ENCODE measurements at regions not wholly inside any gene's neighbourhood (a gene's known extent, or its start where the extent isn't known, plus 50 kb on each side); places are given as distances from the start of the nearest gene placed in this dataset.
"Not testable (repeated sequence)": the region's sequence is repeated elsewhere in the genome, so short reads cannot be mapped to it uniquely, and the experiment has no call there.

DNA sequence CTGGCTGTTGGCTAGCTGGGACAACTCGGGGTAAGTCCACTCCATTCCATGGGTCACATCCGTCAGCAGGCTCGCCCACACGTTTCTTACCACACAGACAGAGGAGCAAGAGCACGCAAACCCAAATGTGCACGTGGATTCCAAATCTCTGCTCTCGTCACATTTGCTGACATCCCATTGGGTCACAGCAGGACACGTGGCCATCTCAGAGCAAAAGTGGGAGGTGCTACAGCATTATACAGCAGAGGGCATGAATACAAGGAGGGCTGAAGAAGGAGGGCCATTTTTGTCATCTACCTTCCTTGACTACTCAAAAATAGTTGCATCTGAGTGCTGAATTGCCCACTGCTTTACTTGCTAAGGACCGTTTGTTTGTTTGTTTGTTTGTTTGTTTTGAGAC is 84.7 kb downstream of the RBBP6 start:
- Mint-ChIP-seq H3K27ac (no peak overlapping the region), H3K36me3 (no peaks in the 10 kb centered on the region), H3K27me3 (peaks cover 6% of the 10 kb centered on the region), H3K4me3 (no peak overlapping the region), H3K4me1 (no peaks in the 10 kb centered on the region), H3K9me3 (no peaks in the 10 kb centered on the region)
- POLR2A ChIA-PET, result no interaction called here
- no peak for ATAC-seq (ENCODE audit: low read depth)
- no peak for DNase-seq

DNA sequence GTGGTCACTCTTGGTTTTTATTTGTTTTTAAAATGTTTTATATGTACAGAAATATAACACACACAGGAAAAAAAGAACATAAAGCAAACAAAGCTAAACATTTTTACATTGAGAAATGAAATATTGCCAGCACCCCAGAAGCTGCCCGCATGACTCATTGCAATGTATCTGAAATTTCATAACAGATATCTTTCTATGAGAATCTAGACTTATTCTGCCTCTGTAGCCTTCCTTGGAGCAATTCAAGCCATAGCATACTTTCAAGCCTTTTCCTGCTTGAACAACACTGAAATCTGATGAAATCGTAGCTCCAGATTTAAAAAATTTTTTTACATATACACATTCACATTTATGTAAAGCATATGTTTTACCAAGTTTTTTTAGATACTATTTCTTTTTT is 86.9 kb downstream of the RBBP6 start:
- POLR2A ChIA-PET, result no interaction called here
- Mint-ChIP-seq H3K27me3 (peaks cover 10% of the 10 kb centered on the region), H3K4me1 (no peaks in the 10 kb centered on the region), H3K27ac (no peak overlapping the region), H3K9me3 (peaks cover 1% of the 10 kb centered on the region), H3K4me3 (no peak overlapping the region), H3K36me3 (no peaks in the 10 kb centered on the region)
- DNase-seq, result no peak
- no peak for ATAC-seq (ENCODE audit: low read depth)

DNA sequence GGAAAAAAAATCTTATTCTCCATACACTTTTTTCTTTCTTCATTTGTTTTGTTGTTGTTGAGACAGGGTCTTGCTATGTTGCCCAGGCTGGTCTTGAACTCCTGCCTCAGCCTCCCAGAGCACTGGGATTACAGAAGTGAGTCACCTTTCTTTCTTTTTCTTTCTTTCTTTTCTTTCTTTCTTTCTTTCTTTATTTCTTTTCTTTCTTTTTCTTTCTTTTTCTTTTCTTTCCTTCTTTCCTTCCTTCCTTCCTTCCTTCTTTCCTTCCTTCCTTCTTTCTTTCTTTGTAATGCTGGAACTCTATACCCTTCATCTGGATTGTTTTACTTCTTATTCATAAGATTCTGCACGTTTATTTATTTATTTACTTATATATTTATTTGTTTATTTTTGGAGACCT is 94.5 kb upstream of the TNRC6A start:
- Mint-ChIP-seq H3K36me3 (no peaks in the 10 kb centered on the region), H3K27me3 (peaks cover 12% of the 10 kb centered on the region), H3K27ac (no peak overlapping the region), H3K4me3 (no peak overlapping the region), H3K9me3 (peaks cover 6% of the 10 kb centered on the region), H3K4me1 (no peaks in the 10 kb centered on the region)
- POLR2A ChIA-PET, result no interaction called here
- DNase-seq (no peak), ATAC-seq (ENCODE audit: low read depth) (no peak)

DNA sequence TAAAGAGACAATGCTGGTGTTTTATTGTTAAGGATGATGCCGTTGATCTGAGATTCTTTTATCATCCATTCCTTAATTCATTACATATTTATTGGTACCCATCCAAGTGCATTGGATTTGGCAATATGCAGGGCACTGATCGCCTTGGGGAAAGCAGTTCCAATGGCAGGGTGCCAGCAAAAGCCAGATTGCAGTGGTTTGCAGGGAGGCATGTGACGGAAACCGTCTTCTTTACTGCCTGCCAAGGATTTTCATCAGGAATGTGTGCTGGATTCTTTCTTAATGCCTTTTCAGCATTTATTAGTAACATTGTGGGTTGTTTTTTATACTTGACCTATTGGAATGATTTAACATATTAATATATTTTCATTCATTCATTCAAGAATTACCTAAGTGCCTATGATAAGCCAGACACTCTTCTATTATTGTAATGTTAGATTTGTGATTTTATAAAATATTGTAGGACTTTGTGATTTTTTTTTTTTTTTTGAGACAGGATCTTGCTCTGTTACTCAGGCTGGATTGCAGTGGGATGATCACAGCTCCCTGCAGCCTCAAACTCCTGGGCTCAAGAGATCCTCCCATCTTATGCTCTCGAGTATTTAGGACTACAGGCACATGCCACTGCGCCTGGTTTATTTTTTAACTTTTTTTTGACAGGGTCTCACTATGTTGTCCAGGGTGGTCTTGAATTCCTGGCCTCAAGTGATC is 93.4 kb upstream of the TNRC6A start:
- no peaks in the 10 kb centered on the region for H3K36me3 Mint-ChIP-seq
- no peak overlapping the region for H3K27ac Mint-ChIP-seq
- H3K4me3 Mint-ChIP-seq, result no peak overlapping the region
- POLR2A ChIA-PET, result no interaction called here
- no peak for ATAC-seq (ENCODE audit: low read depth)
- no peaks in the 10 kb centered on the region for H3K4me1 Mint-ChIP-seq
- DNase-seq, result no peak
- peaks cover 6% of the 10 kb centered on the region for H3K9me3 Mint-ChIP-seq
- H3K27me3 Mint-ChIP-seq, result peaks cover 7% of the 10 kb centered on the region

DNA sequence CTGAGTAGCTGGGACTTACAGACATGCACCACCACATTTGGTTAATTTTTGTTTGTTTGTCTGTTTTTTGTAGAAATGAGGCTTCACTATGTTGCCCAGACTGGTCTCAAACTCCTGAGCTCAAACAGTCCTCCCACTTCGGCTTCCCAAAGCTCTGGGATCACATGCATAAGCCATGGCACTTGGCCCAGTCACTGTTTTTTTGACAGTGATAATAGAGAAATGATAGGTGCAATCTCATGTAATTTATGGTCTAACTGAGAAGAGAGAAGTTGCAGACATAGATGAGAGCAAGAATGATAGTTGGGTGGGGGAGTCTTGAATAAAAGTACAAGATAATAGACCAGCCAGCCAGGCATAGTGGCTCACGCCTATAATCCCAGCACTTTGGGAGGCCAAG is 89.7 kb upstream of the TNRC6A start:
- POLR2A ChIA-PET, result no interaction called here

DNA sequence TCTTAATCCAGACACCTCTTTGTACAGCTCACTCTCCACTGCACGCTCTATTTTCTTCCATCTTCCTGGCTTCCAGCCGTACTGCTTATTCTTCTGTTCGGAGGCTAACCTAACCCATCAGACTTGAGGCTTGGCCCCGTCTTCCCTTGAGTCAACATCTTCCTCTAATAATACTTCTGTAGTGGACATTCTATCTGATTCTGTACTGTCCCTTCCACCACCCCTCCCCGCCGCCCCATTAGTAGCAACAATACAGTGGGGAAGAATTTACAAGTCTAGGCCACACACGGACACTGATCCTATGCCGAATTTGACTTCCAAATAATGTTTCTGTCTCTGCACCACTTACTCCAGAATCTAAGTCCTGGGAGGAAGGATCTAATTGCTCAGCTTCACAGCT is 86.0 kb upstream of the TNRC6A start:
- H3K4me3 Mint-ChIP-seq, result no peak overlapping the region
- H3K4me1 Mint-ChIP-seq, result no peaks in the 10 kb centered on the region
- H3K36me3 Mint-ChIP-seq, result no peaks in the 10 kb centered on the region
- peaks cover under 1% of the 10 kb centered on the region for H3K9me3 Mint-ChIP-seq
- POLR2A ChIA-PET, result no interaction called here
- H3K27me3 Mint-ChIP-seq, result peaks cover 3% of the 10 kb centered on the region
- no peak overlapping the region for H3K27ac Mint-ChIP-seq
- DNase-seq, result no peak
- no peak for ATAC-seq (ENCODE audit: low read depth)

More for the DNA sequence above, 89.7 kb upstream of the TNRC6A start:
- Mint-ChIP-seq H3K4me3 (no peak overlapping the region), H3K27me3 (peaks cover 5% of the 10 kb centered on the region), H3K9me3 (no peaks in the 10 kb centered on the region), H3K27ac (no peak overlapping the region), H3K36me3 (no peaks in the 10 kb centered on the region), H3K4me1 (no peaks in the 10 kb centered on the region)
- ATAC-seq (ENCODE audit: low read depth) (no peak), DNase-seq (no peak)

DNA sequence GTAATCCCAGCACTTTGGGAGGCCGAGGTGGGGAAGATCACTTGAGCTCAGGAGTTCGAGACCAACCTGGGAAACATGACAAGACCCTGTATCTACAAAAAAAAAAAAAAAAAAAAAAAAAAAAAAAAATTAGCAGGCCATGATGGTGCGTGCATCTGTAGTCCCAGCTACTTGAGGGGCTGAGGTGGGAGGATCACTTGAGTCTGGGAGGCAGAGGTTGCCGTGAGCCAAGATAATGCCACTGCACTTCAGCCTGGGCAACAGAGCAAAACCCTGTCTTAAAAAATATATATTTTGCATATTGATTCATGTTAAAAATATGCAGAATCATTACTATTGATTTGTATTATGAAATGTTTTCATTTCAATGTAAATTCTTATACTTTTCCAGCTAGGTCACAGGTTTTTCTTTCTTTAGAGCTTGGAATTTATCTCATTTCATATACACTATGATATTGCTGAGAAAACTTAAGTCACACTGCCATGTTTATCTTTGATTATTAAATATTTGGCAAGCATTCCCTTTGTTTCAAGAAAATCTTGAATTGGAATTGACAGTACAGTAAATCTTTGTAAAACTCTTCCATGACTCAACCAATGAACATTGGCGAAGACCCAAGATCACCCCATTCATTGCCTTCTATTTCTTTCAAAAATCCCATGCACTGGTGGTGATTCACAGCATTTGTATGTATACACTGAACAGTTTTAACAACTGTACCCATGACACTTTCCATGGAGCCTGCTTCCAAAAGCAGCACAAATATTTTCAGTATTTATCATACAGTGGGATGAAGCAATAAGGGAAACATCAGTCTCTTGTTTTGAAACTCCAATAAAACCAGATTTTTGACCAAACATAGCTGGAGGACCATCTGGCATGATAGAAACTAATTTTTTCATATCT is 83.5 kb upstream of the TNRC6A start:
- Mint-ChIP-seq H3K9me3 (peaks cover 2% of the 10 kb centered on the region), H3K27me3 (peaks cover 7% of the 10 kb centered on the region), H3K4me3 (no peak overlapping the region), H3K27ac (no peak overlapping the region), H3K36me3 (no peaks in the 10 kb centered on the region), H3K4me1 (no peaks in the 10 kb centered on the region)
- no peak for ATAC-seq (ENCODE audit: low read depth)
- DNase-seq, result no peak
- POLR2A ChIA-PET, result interaction anchor here (0.6 kb wide), 1 partner anchor 715 kb away, joined by 3 read pairs; no protein-coding TSS in a partner anchor

DNA sequence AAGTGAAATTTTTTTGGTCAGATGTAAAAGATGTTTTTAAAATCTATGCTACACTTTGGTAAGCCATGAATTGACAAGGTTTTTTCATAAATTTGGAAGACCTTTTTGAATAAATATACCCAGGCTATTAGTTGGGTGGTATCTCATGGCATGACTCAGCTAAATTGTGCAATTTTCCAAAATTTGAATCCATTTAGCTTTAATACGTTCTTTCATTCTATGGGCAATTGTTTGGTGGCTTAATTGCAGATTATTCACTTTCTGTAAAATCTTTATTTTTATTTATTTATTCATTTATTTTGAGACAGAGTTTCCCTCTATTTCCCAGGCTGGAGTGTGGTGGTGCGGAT is 82.8 kb upstream of the TNRC6A start:
- DNase-seq, result no peak
- no peaks in the 10 kb centered on the region for H3K36me3 Mint-ChIP-seq
- H3K4me1 Mint-ChIP-seq, result no peaks in the 10 kb centered on the region
- H3K4me3 Mint-ChIP-seq, result no peak overlapping the region
- peaks cover 2% of the 10 kb centered on the region for H3K9me3 Mint-ChIP-seq
- no peak for ATAC-seq (ENCODE audit: low read depth)
- H3K27me3 Mint-ChIP-seq, result peaks cover 7% of the 10 kb centered on the region
- POLR2A ChIA-PET, result no interaction called here
- H3K27ac Mint-ChIP-seq, result no peak overlapping the region

DNA sequence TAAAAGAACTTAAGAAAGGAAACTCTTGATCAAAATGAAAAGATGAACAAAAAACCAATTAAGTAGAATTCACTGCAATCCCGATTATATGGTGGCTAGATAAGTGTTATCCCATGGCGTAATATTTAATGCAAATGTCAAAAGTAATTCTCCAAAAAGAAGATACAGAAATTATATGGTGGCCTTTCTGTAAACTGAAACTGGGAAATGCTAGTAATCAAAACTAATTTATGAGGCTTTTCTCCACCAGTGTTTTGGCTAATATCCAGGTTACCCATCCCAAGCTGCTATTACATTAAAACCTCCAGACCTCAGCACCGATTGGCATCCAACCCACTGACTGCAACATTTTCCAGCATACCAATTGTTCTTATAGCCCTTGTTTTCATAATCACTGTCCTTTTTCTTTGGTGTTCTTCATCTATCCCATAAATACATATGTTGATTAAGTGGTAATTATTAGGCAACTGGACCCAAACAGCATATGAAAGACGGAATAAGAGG is 77.2 kb upstream of the TNRC6A start:
- no peak for DNase-seq
- POLR2A ChIA-PET, result no interaction called here
- H3K27ac Mint-ChIP-seq, result no peak overlapping the region
- H3K4me3 Mint-ChIP-seq, result no peak overlapping the region
- ATAC-seq (ENCODE audit: low read depth), result no peak
- H3K36me3 Mint-ChIP-seq, result no peaks in the 10 kb centered on the region
- H3K27me3 Mint-ChIP-seq, result peaks cover 7% of the 10 kb centered on the region
- H3K9me3 Mint-ChIP-seq, result peaks cover 2% of the 10 kb centered on the region
- no peaks in the 10 kb centered on the region for H3K4me1 Mint-ChIP-seq

DNA sequence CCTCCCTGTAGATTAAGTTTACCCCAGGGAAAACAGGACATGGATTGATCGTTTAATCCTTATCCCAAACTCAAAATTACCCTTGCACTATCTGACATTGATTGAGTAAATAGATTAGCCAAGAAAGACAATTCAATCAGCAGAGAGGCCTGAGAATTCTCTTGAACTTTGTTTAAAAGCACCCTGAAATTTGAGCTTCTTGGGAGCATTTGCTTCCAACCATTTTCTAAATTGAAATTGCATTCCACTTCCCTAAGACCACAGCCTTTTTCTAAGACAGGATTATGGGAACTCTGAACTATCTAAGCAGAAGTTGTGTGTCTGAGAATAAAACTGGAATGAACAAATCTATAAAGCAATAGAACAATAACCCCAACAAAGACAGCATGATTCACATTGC is 76.6 kb upstream of the TNRC6A start:
- ATAC-seq (ENCODE audit: low read depth) (no peak), DNase-seq (no peak)
- Mint-ChIP-seq H3K4me1 (no peaks in the 10 kb centered on the region), H3K4me3 (no peak overlapping the region), H3K36me3 (no peaks in the 10 kb centered on the region), H3K9me3 (peaks cover 2% of the 10 kb centered on the region), H3K27ac (no peak overlapping the region), H3K27me3 (peaks cover 5% of the 10 kb centered on the region)
- POLR2A ChIA-PET, result no interaction called here

DNA sequence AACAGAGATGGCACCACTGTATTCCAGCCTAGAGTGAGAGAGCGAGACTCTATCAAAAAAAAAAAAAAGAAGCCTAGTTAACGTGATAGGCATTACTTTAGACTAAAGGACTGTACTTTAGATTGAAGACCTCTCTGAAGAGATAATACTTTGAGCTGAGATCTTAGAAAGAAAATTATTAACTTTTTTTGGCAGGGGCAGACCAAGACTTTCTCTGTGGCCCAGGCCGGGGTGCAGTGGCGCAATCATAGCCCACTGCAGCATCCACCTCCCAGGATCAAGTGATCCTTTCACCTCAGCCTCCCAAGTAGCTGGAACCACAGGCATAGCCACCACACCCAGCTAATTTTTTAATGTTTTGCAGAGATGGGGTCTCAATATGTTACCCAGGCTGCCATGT is 75.7 kb upstream of the TNRC6A start:
- H3K36me3 Mint-ChIP-seq, result no peaks in the 10 kb centered on the region
- H3K27me3 Mint-ChIP-seq, result peaks cover 2% of the 10 kb centered on the region
- POLR2A ChIA-PET, result no interaction called here
- H3K4me1 Mint-ChIP-seq, result no peaks in the 10 kb centered on the region
- H3K9me3 Mint-ChIP-seq, result no peaks in the 10 kb centered on the region
- DNase-seq (no peak), ATAC-seq (ENCODE audit: low read depth) (no peak)
- H3K27ac Mint-ChIP-seq, result no peak overlapping the region
- no peak overlapping the region for H3K4me3 Mint-ChIP-seq

DNA sequence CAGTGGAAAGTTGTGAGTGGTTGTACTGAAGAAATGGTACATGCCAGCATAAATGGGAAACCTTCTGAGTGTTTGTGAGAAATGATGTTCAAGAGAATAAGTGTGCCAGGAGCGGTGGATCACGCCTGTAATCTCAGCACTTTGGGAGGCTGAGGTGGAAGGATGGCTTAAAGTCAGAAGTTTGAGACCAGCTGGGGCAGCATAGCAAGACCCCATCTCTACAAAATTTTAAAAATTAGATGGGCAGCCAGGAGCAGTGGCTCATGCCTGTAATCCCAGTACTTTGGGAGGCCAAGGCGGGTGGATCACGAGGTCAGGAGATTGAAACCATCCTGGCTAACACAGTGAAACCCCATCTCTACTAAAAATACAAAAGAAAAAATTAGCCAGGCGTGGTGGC is 63.5 kb upstream of the TNRC6A start:
- H3K4me3 Mint-ChIP-seq; H3K27ac Mint-ChIP-seq; H3K27me3 Mint-ChIP-seq; POLR2A ChIA-PET; ATAC-seq (ENCODE audit: low read depth); DNase-seq; H3K36me3 Mint-ChIP-seq; H3K9me3 Mint-ChIP-seq; H3K4me1 Mint-ChIP-seq: not testable (repeated sequence)

DNA sequence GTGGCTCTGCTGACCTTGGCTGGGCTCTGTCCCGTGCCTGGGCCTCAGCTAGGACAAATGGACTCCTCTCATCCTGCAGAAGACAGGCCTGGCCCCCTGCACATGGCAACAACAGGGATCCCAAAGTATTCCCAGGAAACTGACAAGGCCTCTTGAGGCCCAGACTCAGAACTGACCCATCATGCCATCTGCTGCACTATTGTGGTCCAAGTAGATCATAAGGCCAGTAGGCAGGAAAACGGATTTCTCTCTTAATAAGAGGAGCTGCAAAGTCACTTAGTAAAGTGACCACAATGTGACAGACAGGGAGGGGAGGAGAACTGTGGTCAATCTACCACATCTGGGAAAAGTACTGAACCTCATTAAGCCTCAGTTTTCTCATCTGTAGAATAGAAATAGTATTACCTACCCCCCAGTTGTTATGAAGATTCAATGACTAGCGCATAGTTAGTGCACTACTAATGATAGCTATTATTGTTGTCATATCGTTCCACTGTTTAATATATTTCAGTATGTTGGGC is 62.1 kb upstream of the TNRC6A start:
- H3K27ac Mint-ChIP-seq, result no peak overlapping the region
- H3K4me1 Mint-ChIP-seq, result peaks cover 8% of the 10 kb centered on the region
- H3K9me3 Mint-ChIP-seq, result no peaks in the 10 kb centered on the region
- H3K27me3 Mint-ChIP-seq, result peaks cover 10% of the 10 kb centered on the region
- ATAC-seq (ENCODE audit: low read depth) (no peak), DNase-seq (no peak)
- H3K36me3 Mint-ChIP-seq, result no peaks in the 10 kb centered on the region
- H3K4me3 Mint-ChIP-seq, result no peak overlapping the region
- POLR2A ChIA-PET, result interaction anchor here (0.7 kb wide), 1 partner anchor 175 kb away, joined by 5 read pairs; no protein-coding TSS in a partner anchor

Measured in activated naive CD8-positive, alpha-beta T cell treated with anti-CD3 and anti-CD28 coated beads, Interleukin-2, amount 10 ng/mL, durations not matched to agents 7 days and 5 days (primary cell).